ENCODE measurements at regions not wholly inside any gene's neighbourhood (a gene's known extent, or its start where the extent isn't known, plus 50 kb on each side); places are given as distances from the start of the nearest gene placed in this dataset.

GRCh38 chr1:169042377-169042776 lies 64.1 kb upstream of the ATP1B1 start:
- no peak overlapping the region for H3K4me2 ChIP-seq
- no peak for DNase-seq (ENCODE audit: low read depth in 1 of 2, low spot score in 1 of 2)
- H3K27ac ChIP-seq: no peak overlapping the region
- no peak for ATAC-seq
- no peak overlapping the region for H3K4me3 ChIP-seq
- no peak for FAIRE-seq
- ChIA-PET POLR2A (no interaction called here), CTCF (interaction anchor here (0.6 to 1.1 kb wide), 3 partner anchors 14 to 109 kb away, joined by 3 read pairs; no protein-coding TSS in a partner anchor)
- H3K4me1 ChIP-seq: no peaks in the 10 kb centered on the region
- no peak for TF ChIP-seq RNF2 (IDR thresholded peaks at IDR 0.05; ENCODE audit: borderline replicate concordance, low read depth)
- TF ChIP-seq MYC (IDR thresholded peaks at IDR 0.05; ENCODE audit: borderline replicate concordance, low read length): no peak
- no peak for TF ChIP-seq FOSL2 (IDR thresholded peaks at IDR 0.05)
- no peak for TF ChIP-seq FOSL2 (CRISPR knock-in tag; IDR thresholded peaks at IDR 0.05)
- no peak for TF ChIP-seq GATA3 (IDR thresholded peaks at IDR 0.05; ENCODE audit: borderline replicate concordance)
- TF ChIP-seq CBX8 (IDR thresholded peaks at IDR 0.05): no peak
- TF ChIP-seq KDM5A (IDR thresholded peaks at IDR 0.05): no peak
- TF ChIP-seq, protein P1, sequence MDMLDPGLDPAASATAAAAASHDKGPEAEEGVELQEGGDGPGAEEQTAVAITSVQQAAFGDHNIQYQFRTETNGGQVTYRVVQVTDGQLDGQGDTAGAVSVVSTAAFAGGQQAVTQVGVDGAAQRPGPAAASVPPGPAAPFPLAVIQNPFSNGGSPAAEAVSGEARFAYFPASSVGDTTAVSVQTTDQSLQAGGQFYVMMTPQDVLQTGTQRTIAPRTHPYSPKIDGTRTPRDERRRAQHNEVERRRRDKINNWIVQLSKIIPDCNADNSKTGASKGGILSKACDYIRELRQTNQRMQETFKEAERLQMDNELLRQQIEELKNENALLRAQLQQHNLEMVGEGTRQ (IDR thresholded peaks at IDR 0.05): no peak
- TF ChIP-seq PBX3 (IDR thresholded peaks at IDR 0.05): no peak
- no peak for TF ChIP-seq TFCP2L1 (CRISPR knock-in tag; IDR thresholded peaks at IDR 0.05)
- no peak for TF ChIP-seq HEYL (CRISPR knock-in tag; IDR thresholded peaks at IDR 0.05)
- no peak for TF ChIP-seq ZFP36 (IDR thresholded peaks at IDR 0.05; ENCODE audit: borderline replicate concordance, partially characterized antibody)
- TF ChIP-seq BHLHE40 (IDR thresholded peaks at IDR 0.05; ENCODE audit: low read depth, low read length): no peak
- no peak for TF ChIP-seq MAZ (IDR thresholded peaks at IDR 0.05; ENCODE audit: borderline replicate concordance, low read depth, low read length)
- TF ChIP-seq RFX5 (IDR thresholded peaks at IDR 0.05): no peak
- no peaks in the 10 kb centered on the region for H3K9me3 ChIP-seq

DNA sequence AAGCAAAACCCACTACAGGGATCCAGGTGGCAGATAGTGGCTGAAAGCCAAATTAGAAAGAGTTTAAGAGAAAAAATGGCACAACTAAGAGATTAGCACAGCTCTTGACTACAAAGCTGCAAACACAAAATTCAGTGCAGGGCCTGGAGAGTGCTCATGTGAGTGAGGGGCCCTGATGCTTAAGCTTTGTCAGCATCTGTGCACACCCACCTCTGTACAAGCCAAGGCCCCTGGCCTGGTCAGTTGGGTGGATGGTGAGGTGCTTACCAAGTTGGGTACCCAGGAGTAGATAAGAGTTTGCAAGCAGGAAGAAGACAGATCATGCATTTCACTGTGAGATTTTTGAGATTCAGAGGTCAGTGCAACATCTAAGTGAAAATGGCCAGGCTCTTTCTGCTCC lies 62.7 kb upstream of the ATP1B1 start:
- no peak for TF ChIP-seq RCOR1 (IDR thresholded peaks at IDR 0.05; ENCODE audit: low read depth, low read length)
- TF ChIP-seq REST (IDR thresholded peaks at IDR 0.05): no peak
- no peak for TF ChIP-seq EHMT2 (IDR thresholded peaks at IDR 0.05; ENCODE audit: low read depth)
- TF ChIP-seq NFE2L2 (conservative IDR thresholded peaks at IDR 0.05; ENCODE audit: low read length): no peak
- no peak for TF ChIP-seq RFX5 (IDR thresholded peaks at IDR 0.05)
- TF ChIP-seq, protein P2, sequence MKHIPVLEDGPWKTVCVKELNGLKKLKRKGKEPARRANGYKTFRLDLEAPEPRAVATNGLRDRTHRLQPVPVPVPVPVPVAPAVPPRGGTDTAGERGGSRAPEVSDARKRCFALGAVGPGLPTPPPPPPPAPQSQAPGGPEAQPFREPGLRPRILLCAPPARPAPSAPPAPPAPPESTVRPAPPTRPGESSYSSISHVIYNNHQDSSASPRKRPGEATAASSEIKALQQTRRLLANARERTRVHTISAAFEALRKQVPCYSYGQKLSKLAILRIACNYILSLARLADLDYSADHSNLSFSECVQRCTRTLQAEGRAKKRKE (CRISPR knock-in tag; IDR thresholded peaks at IDR 0.05; ENCODE audit: low read depth): no peak
- no peak for TF ChIP-seq PBX3 (IDR thresholded peaks at IDR 0.05)
- no peak for TF ChIP-seq FOSL2 (IDR thresholded peaks at IDR 0.05)
- TF ChIP-seq FOSL2 (CRISPR knock-in tag; IDR thresholded peaks at IDR 0.05): no peak
- TF ChIP-seq BHLHE40 (IDR thresholded peaks at IDR 0.05; ENCODE audit: low read depth, low read length): no peak
- TF ChIP-seq BCL3 (IDR thresholded peaks at IDR 0.05): no peak
- ATAC-seq (no peak), DNase-seq (ENCODE audit: low read depth in 1 of 2, low spot score in 1 of 2) (no peak), FAIRE-seq (no peak)
- Histone ChIP-seq H3K27ac (no peak overlapping the region), H3K4me1 (no peaks in the 10 kb centered on the region), H3K4me3 (no peak overlapping the region), H3K4me2 (no peak overlapping the region), H3K9me3 (no peaks in the 10 kb centered on the region)
- ChIA-PET CTCF (no interaction called here), POLR2A (no interaction called here)
